ENCODE measurements at regions not wholly inside any gene's neighbourhood (a gene's known extent, or its start where the extent isn't known, plus 50 kb on each side); places are given as distances from the start of the nearest gene placed in this dataset.

DNA sequence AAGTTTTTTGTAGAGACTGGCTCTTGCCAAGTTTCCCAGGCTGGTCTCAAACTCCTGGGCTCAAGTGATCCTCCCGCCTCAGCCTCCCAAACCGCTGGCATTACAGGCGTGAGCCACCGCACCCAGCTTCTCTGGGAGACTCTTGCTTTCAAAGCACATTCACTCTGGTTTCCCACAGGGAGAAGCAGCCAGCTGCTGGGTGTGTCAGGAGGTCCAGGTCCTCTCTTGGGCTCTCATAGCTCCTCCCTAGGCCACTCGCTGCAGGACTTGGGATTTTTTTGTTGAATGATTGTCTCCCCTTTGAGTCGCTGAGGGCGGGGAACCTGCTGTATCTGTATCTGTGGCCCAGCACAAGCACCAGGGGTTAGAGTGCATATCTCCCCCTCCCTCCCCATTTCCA is 68.4 kb upstream of the RAPGEF1 start:
- TF ChIP-seq CTCF (conservative IDR thresholded peaks at IDR 0.05; ENCODE audit: low read depth, low read length) (no peak), MAFK (IDR thresholded peaks at IDR 0.05; ENCODE audit: low read depth, low read length) (no peak), POLR2A (IDR thresholded peaks at IDR 0.05; ENCODE audit: low read depth, low read length) (no peak), RAD21 (IDR thresholded peaks at IDR 0.05; ENCODE audit: low read length) (no peak), SMC3 (IDR thresholded peaks at IDR 0.05; ENCODE audit: low read depth, low read length) (no peak), MAZ (IDR thresholded peaks at IDR 0.05; ENCODE audit: borderline replicate concordance, low read depth, low read length) (no peak)
